Adipose tissue (tissue), 3 donors: ENCODE measurements at regions not wholly inside any gene's neighbourhood (a gene's known extent, or its start where the extent isn't known, plus 50 kb on each side); places are given as distances from the start of the nearest gene placed in this dataset.
"Not testable (repeated sequence)": the region's sequence is repeated elsewhere in the genome, so short reads cannot be mapped to it uniquely, and the experiment has no call there.

Source experiments
- H3K27ac ChIP-seq: one replicate; pipeline ENCODE4 v1.5.1; 2013; ENCODE audit warnings: low read depth, low read length
- WGBS, 3 donors: extraction: QIAGEN DNeasy Blood & Tissue Kit; methylation state at CpG; one replicate each; pipeline ENCODE4 v1.1.7; 2013; 5-methylcytosine and 5-hydroxymethylcytosine counted together
- donor health status: healthy with polysubstance abuse.
- donor health status: Bipolar disorder and iron deficiency.
- donor health status: healthy.

- WGBS, 3 donors, result 71 to 78% (median 73%) methylated on average over 4 of the region's 4 CpGs
- H3K27ac ChIP-seq, result no peak overlapping the region
Observed at GRCh38 chr2:129367107-129367506, 612.4 kb upstream of the RAB6C start.

- WGBS, 3 donors, result 86 to 98% (median 87%) methylated on average over 2 of the region's 2 CpGs
- H3K27ac ChIP-seq, result no peak overlapping the region
Observed at GRCh38 chr2:129369437-129369836, 610.0 kb upstream of the RAB6C start.

GRCh38 chr2:129374452-129374851 lies 605.0 kb upstream of the RAB6C start:
- no peak overlapping the region for H3K27ac ChIP-seq
- 66 to 85% (median 66%) methylated on average over 7 of the region's 7 CpGs for WGBS, 3 donors

DNA sequence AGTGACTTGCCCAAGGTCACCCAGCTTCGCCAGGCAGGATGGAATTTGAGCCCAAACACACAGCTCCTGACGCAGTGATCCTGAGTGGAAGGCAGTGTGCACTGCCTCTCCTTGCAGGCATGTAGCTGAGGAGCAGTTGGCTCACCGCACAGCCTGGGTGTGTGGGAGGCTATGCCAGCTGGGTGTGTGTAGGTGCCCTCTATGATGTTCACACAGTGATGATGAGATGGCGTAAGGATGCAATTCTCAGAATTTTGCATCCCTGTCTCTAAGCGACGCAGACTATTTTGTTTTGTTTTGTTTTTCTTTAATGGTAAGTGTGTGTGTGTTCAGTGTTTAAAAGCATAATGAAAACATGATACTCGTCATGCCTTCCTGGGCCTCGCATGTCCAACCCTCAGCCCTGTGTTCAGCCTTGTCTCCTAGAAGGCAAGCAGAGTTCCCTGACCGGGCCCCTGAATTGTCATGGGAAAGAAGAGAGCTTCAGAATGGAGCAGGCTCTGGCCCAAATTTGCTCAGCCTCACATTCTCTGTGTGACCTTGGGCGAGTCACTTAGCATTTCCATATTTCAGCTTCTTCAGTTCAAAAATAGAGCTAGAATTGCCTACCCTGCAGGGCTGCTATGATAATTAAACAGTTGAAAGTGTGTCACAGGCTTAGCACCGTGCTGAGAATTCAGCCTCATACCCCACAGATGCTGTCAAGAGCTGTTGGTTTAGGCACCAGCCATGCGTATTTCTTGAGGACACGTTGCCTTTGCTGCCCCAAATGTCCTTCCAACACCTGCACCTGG lies 603.6 kb upstream of the RAB6C start:
- H3K27ac ChIP-seq, result no peak overlapping the region
- 83 to 87% (median 84%) methylated on average over 13 of the region's 13 CpGs for WGBS, 3 donors

DNA sequence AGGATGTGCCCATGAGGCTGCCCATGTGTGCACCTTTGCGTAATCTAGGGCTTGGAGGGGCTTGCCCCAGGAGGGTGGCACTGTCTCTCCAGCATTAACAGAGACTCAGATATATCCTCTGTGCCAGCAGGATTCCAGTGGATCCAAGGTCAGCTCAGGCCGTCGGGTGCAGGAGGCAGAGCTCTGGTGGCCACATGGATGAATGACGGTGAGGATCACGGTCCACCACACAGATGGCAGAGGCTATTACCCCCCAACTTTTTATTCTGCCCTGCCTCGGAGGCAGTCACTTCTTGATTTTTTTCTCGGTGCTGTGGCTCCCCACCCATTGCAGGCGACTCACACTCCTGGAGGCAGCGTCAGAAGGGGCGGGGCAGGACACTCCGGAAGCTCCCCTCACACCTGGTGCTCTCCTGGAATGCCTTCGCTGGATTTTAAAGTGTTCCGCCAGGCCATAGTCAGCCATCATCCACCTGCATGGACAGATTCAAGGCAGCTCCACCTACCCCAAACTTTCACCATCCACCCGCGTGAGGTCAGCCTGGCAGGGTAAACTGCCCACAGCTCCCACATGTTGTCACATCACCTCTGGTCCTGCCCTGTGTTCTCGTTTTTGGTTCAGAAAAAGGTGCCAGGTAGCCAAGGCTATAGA lies 602.9 kb upstream of the RAB6C start:
- WGBS, 3 donors, result 75 to 83% (median 76%) methylated on average over 16 of the region's 16 CpGs
- H3K27ac ChIP-seq, result no peak overlapping the region

- H3K27ac ChIP-seq, result no peak overlapping the region
- WGBS, 3 donors, result 76 to 83% (median 78%) methylated on average over 4 of the region's 4 CpGs
Observed at GRCh38 chr2:129377078-129377469, 602.4 kb upstream of the RAB6C start.

GRCh38 chr2:129378186-129378585 lies 601.3 kb upstream of the RAB6C start:
- H3K27ac ChIP-seq, result no peak overlapping the region
- 81 to 86% (median 83%) methylated on average over 10 of the region's 10 CpGs for WGBS, 3 donors

- 46 to 66% (median 53%) methylated on average over 3 of the region's 3 CpGs for WGBS, 3 donors
- no peak overlapping the region for H3K27ac ChIP-seq
Observed at GRCh38 chr2:129379411-129379810, 600.1 kb upstream of the RAB6C start.

- no peak overlapping the region for H3K27ac ChIP-seq
Observed at GRCh38 chr2:129381789-129382188, 597.7 kb upstream of the RAB6C start.

- 77 to 93% (median 92%) methylated on average over 2 of the region's 2 CpGs for WGBS, 3 donors
- H3K27ac ChIP-seq, result no peak overlapping the region
Observed at GRCh38 chr2:129388870-129389269, 590.6 kb upstream of the RAB6C start.

DNA sequence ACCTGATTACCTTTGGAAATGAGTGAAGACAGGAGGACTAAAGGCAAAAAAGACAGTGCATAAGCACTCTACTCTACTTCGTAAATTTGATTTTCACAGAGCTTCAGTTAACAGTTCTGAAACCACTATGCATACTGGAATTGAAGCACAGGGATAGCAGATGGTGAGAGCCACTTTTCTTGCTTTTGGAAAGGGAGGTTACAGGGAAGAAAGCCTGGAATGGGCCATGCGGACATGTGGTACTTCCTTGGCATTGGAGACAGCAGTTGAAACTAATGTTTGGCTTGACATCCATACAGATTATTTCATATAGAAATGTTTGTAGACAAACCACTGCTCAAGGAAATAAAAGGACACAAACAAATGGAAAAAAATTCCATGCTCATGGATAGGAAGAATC lies 585.6 kb upstream of the RAB6C start:
- H3K27ac ChIP-seq, result no peak overlapping the region
- 85 to 95% (median 90%) methylated on average over 2 of the region's 2 CpGs for whole genome bisulfite sequencing, 3 donors

DNA sequence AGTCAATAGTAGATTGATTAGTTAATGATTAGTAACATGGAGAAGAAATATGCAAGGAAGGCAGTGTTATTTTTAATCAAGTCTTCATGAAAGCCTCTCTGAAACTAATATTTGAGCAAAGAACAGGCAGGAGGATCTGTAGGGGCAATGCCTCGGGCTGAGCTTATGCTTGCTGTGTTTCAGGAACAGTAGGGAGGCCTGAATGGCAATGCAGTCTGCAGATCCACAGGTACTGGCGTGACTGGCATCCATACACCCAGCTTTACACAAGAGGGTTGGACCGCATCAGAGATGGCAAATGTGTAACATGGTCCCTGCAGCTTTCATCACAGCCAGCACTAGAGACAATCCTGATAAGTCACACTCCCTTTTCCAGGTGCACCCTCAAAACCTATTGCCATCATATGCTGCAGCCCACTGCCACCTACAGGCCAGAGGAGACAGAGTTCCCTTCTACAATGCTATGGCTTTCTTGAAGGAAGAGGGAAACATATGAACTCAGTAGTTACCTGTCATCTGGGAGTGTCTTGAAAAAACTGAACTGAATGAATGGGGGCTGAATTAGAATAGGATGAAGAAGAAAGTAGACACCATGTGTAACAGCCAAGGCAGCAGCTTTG lies 582.4 kb upstream of the RAB6C start:
- H3K27ac ChIP-seq, result no peak overlapping the region
- 57 to 73% (median 61%) methylated on average over 3 of the region's 3 CpGs for WGBS, 3 donors

GRCh38 chr2:129400826-129401225 lies 578.6 kb upstream of the RAB6C start:
- 63 to 72% (median 71%) methylated on average over 7 of the region's 7 CpGs for WGBS, 3 donors
- H3K27ac ChIP-seq, result no peak overlapping the region

DNA sequence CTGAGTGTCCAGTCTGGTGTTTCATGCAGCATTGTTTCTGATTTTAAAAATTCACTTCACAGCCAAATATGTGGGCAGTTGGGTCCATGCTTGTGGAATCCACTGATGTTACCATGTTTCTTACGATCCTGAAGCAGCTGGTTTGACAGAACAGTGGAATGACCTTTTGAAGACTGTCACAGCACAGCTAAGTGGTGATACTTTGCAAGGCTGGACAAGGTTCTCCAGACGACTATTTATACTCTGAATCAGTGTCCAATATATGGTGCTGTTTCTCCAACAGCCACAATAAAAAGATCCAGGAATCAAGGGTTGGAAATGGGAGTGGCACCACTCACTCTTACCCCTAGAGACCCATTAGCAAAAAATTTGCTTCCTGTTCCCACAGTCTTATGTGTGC lies 577.4 kb upstream of the RAB6C start:
- 58 to 66% (median 65%) methylated on average over 2 of the region's 2 CpGs for WGBS, 3 donors
- no peak overlapping the region for H3K27ac ChIP-seq

- 51 to 68% (median 66%) methylated on average over 2 of the region's 2 CpGs for WGBS, 3 donors
Observed at GRCh38 chr2:129404000-129404685, 575.3 kb upstream of the RAB6C start.

GRCh38 chr2:129408570-129408969 lies 570.9 kb upstream of the RAB6C start:
- H3K27ac ChIP-seq, result no peak overlapping the region
- WGBS, 3 donors, result 88 to 95% (median 90%) methylated on average over 1 of the region's 1 CpG

More at GRCh38 chr2:129404000-129404685, 575.3 kb upstream of the RAB6C start:
- no peak overlapping the region for H3K27ac ChIP-seq

- 94 to 100% (median 100%) methylated on average over 6 to 14 of the region's 24 CpGs for WGBS, 3 donors
- H3K27ac ChIP-seq, result not testable (repeated sequence)
Observed at GRCh38 chr2:129417041-129417440, 562.4 kb upstream of the RAB6C start.

DNA sequence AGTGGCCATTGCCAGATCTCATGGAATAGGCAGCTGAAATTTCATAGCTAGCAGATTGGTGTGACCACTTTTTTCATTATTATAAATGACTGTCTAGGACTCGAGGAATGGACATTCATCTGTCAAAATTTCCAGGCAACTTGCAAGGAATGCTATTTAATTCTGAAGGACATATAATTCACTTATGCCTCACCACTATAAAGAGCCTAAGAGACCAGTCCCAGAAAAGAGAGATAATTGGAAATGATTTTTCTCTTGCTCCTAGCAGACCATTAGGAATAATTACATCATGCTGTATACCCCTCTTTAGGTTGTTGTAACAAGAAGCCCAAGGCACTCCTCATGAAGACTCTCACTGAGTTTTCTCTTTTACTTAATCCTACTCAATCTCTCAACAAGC lies 557.4 kb upstream of the RAB6C start:
- H3K27ac ChIP-seq, result no peak overlapping the region
- 45 to 50% (median 46%) methylated on average over 1 of the region's 1 CpG for WGBS, 3 donors

- WGBS, 3 donors, result 84 to 87% (median 87%) methylated on average over 10 of the region's 10 CpGs
- H3K27ac ChIP-seq, result no peak overlapping the region
Observed at GRCh38 chr2:129428086-129428660, 551.3 kb upstream of the RAB6C start.
